Gastroesophageal sphincter (tissue), 4 donors: ENCODE measurements at regions not wholly inside any gene's neighbourhood (a gene's known extent, or its start where the extent isn't known, plus 50 kb on each side); places are given as distances from the start of the nearest gene placed in this dataset.

Source experiments
- ATAC-seq: fragments of 150-250 bp; one replicate; pipeline ENCODE4 v1.9.1; 2016; ENCODE audit warnings: mild to moderate bottlenecking, moderate library complexity
- H3K27ac ChIP-seq, 4 donors: fragments of 200-600 bp; sonication (generic) in 3 of 4; 1 replicate in 3 of 4; 2 replicates in 1 of 4; pipeline ENCODE4 v1.5.1; 2016 to 2019
- H3K27me3 ChIP-seq: fragments of 200-600 bp; sonication (generic); one replicate; pipeline ENCODE4 v1.5.1; 2019
- H3K36me3 ChIP-seq, 2 donors: fragments of 200-600 bp; sonication (generic); one replicate each; pipeline ENCODE4 v1.5.1; 2019; ENCODE audit warnings: control low read depth in 1 of 2
- H3K4me1 ChIP-seq, 3 donors: fragments of 200-600 bp; sonication (generic); 1 replicate in 2 of 3; 2 replicates in 1 of 3; pipeline ENCODE4 v1.5.1; 2016 to 2019; ENCODE audit warnings: control low read depth in 2 of 3
- H3K4me3 ChIP-seq, 2 donors: fragments of 200-600 bp; sonication (generic); one replicate each; pipeline ENCODE4 v1.5.1; 2019; ENCODE audit warnings: mild to moderate bottlenecking in 1 of 2, moderate library complexity in 1 of 2
- H3K9me3 ChIP-seq, 3 donors: fragments of 200-600 bp; sonication (generic); one replicate each; pipeline ENCODE4 v1.5.1; 2017 to 2019; ENCODE audit warnings: control low read depth in 2 of 3
- CTCF ChIP-seq, 4 experiments: fragments of 200-600 bp in 2 of 4; fragments of 450-650 bp in 2 of 4; sonication (generic) in 1 of 4; IDR thresholded peaks; one replicate each; pipeline ENCODE4 v1.5.1; 2017 to 2019; ENCODE audit warnings: antibody characterized with exemption in 4 of 4, mild to moderate bottlenecking in 2 of 4, moderate library complexity in 2 of 4
- EP300 ChIP-seq: sonication (generic); formaldehyde crosslinking; IDR thresholded peaks from one replicate; pipeline ENCODE4 v1.6.1; 2017; ENCODE audit warnings: antibody characterized with exemption, mild to moderate bottlenecking
- POLR2A ChIP-seq, 2 donors: fragments of 450-650 bp; IDR thresholded peaks; one replicate each; pipeline ENCODE4 v1.6.1; 2017; ENCODE audit warnings: antibody characterized with exemption in 2 of 2, mild to moderate bottlenecking in 2 of 2, moderate library complexity in 1 of 2
- POLR2AphosphoS5 ChIP-seq: sonication (generic); formaldehyde crosslinking; IDR thresholded peaks from one replicate; pipeline ENCODE4 v1.6.1; 2017; ENCODE audit warnings: antibody characterized with exemption
- WGBS, 2 donors: methylation state at CpG; one replicate each; pipeline ENCODE4 v1.1.5; 2018; ENCODE audit warnings: low coverage in 1 of 2; 5-methylcytosine and 5-hydroxymethylcytosine counted together

- no peaks in the 10 kb centered on the region for H3K27me3 ChIP-seq
- ATAC-seq = no peak
- H3K27ac ChIP-seq = no peak overlapping the region
- no peaks in the 10 kb centered on the region for H3K4me1 ChIP-seq
- 75 to 87% methylated on average over 5 of the region's 5 CpGs for WGBS, 2 donors
- TF ChIP-seq POLR2A (IDR thresholded peaks at IDR 0.05) = no peak
- TF ChIP-seq CTCF (IDR thresholded peaks at IDR 0.05) = no peak
- no peak for TF ChIP-seq EP300
- TF ChIP-seq POLR2AphosphoS5 = no peak
- no peak overlapping the region for H3K4me3 ChIP-seq
- H3K9me3 ChIP-seq = no peaks in the 10 kb centered on the region
- no peaks in the 10 kb centered on the region for H3K36me3 ChIP-seq
Observed at GRCh38 chr4:148822572-148823418, 380.6 kb upstream of the NR3C2 start.

DNA sequence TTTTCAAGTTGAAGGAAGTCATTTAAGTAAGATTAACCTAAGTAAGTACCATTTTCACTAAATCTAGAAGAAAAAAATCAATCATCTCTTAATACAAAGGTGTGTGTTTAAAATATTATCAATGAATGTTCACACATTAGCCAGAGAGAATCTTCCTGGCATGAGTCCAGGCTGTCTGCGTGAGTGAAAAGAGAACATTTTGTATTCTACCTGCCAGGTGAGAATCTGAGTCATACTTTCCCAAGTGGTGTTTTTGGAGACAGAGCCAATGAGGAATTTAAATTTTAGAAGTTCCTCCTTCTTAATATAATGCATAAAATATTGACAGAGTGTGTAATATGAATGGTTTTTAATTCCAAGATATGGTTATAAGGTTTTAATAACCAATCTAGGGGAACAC, 371.8 kb upstream of the NR3C2 start:
- no peaks in the 10 kb centered on the region for H3K4me1 ChIP-seq
- H3K4me3 ChIP-seq = no peak overlapping the region
- H3K36me3 ChIP-seq = no peaks in the 10 kb centered on the region
- WGBS, 2 donors = 91 to 92% methylated on average over 1 of the region's 1 CpG
- no peaks in the 10 kb centered on the region for H3K9me3 ChIP-seq
- no peak overlapping the region for H3K27ac ChIP-seq
- no peaks in the 10 kb centered on the region for H3K27me3 ChIP-seq
- TF ChIP-seq POLR2AphosphoS5 (no peak), POLR2A (IDR thresholded peaks at IDR 0.05) (no peak), EP300 (no peak), CTCF (IDR thresholded peaks at IDR 0.05) (no peak)
- ATAC-seq = no peak

- no peaks in the 10 kb centered on the region for H3K36me3 ChIP-seq
- no peak for TF ChIP-seq POLR2AphosphoS5
- ATAC-seq = no peak
- no peak overlapping the region for H3K4me3 ChIP-seq
- H3K27me3 ChIP-seq = no peaks in the 10 kb centered on the region
- H3K27ac ChIP-seq = no peak overlapping the region
- H3K9me3 ChIP-seq = no peaks in the 10 kb centered on the region
- no peaks in the 10 kb centered on the region for H3K4me1 ChIP-seq
Observed at GRCh38 chr4:148813289-148813688, 371.1 kb upstream of the NR3C2 start.

GRCh38 chr4:148812101-148812500, 369.9 kb upstream of the NR3C2 start:
- WGBS, 2 donors = 20 to 35% methylated on average over 3 of the region's 3 CpGs
- H3K27ac ChIP-seq = no peak overlapping the region

GRCh38 chr4:148810461-148810860, 368.2 kb upstream of the NR3C2 start:
- H3K36me3 ChIP-seq = no peaks in the 10 kb centered on the region
- no peaks in the 10 kb centered on the region for H3K4me1 ChIP-seq
- no peak for TF ChIP-seq EP300
- TF ChIP-seq CTCF (IDR thresholded peaks at IDR 0.05) = no peak
- TF ChIP-seq POLR2AphosphoS5 = no peak
- TF ChIP-seq POLR2A (IDR thresholded peaks at IDR 0.05) = no peak
- H3K9me3 ChIP-seq = no peaks in the 10 kb centered on the region
- no peaks in the 10 kb centered on the region for H3K27me3 ChIP-seq
- ATAC-seq = no peak
- 89 to 94% methylated on average over 2 of the region's 2 CpGs for WGBS, 2 donors
- H3K4me3 ChIP-seq = no peak overlapping the region
- no peak overlapping the region for H3K27ac ChIP-seq

More at GRCh38 chr4:148812101-148812500, 369.9 kb upstream of the NR3C2 start:
- no peak overlapping the region for H3K4me3 ChIP-seq
- H3K27me3 ChIP-seq = no peaks in the 10 kb centered on the region
- H3K36me3 ChIP-seq = no peaks in the 10 kb centered on the region
- TF ChIP-seq POLR2AphosphoS5 (no peak), CTCF (IDR thresholded peaks at IDR 0.05) (no peak), EP300 (no peak), POLR2A (IDR thresholded peaks at IDR 0.05) (no peak)
- ATAC-seq = no peak
- no peaks in the 10 kb centered on the region for H3K9me3 ChIP-seq
- no peaks in the 10 kb centered on the region for H3K4me1 ChIP-seq
